ENCODE measurements at regions not wholly inside any gene's neighbourhood (a gene's known extent, or its start where the extent isn't known, plus 50 kb on each side); places are given as distances from the start of the nearest gene placed in this dataset.

DNA sequence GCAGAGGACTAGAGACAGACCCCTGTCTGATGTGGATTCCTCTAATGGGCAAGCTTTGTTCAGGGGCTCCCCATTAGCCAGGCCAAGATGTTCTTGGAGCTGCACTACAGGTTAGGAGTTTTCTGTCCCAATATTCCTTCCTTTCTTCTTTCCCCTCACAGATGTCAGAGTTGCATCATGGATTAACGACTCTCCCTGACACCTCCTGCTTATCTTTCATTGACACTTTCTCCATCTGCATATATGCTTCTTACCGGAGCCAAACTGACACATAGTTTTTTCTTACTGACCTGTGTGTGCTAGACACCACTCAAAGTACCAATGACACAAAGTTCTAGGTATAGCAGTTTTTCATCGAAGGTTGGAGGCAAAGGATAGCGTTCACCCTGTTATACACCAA is 228.6 kb upstream of the HCCS start:
- H3K56ac ChIP-seq (replicated peaks; ENCODE audit: insufficient read length, low read depth, low read length), result no peak overlapping the region
- no peak overlapping the region for H3K27ac ChIP-seq (ENCODE audit: low read depth, low read length)
- H3K27me3 ChIP-seq (replicated peaks in 1 of 4; ENCODE audit: control insufficient read depth in 3 of 4, extremely low read depth in 1 of 4, insufficient read depth in 3 of 4, low read length in 3 of 4), result no peaks in the 10 kb centered on the region
- POLR2A ChIA-PET (ENCODE audit: partially characterized antibody), result no interaction called here
- no peaks in the 10 kb centered on the region for H4K20me1 ChIP-seq (replicated peaks in 1 of 2; ENCODE audit: control insufficient read depth in 1 of 2, insufficient read depth in 2 of 2, low read length in 2 of 2)
- no peak overlapping the region for H3K14ac ChIP-seq (ENCODE audit: insufficient read length)
- WGBS, 2 experiments (ENCODE audit: extremely low coverage in 1 of 2, insufficient coverage in 1 of 2, insufficient read length in 1 of 2, insufficient replicate concordance in 2 of 2, low coverage in 1 of 2, low lambda C conversion rate in 2 of 2, missing lambda C conversion rate in 1 of 2), result 86% methylated on average over 4 of the region's 4 CpGs; no CpG with 5 or more reads in 1 of the 2 experiments
- no peak overlapping the region for H2AK5ac ChIP-seq (ENCODE audit: low read depth, low read length)
- H2BK12ac ChIP-seq (ENCODE audit: low read depth, low read length), result no peak overlapping the region
- no peaks in the 10 kb centered on the region for H3K23me2 ChIP-seq (ENCODE audit: low read depth, low read length)
- no peak overlapping the region for H4K8ac ChIP-seq (ENCODE audit: extremely low read depth, insufficient read depth, low read length)
- no peaks in the 10 kb centered on the region for H3K4me1 ChIP-seq (replicated peaks in 1 of 4; ENCODE audit: control insufficient read depth in 3 of 4, insufficient read depth in 4 of 4, low read length in 3 of 4)
- no peak overlapping the region for H2BK120ac ChIP-seq (replicated peaks; ENCODE audit: low read depth, low read length)
- no peak overlapping the region for H3K18ac ChIP-seq (ENCODE audit: extremely low read depth, low read length)
- H3K4ac ChIP-seq (replicated peaks; ENCODE audit: insufficient read length, low read depth, low read length), result no peak overlapping the region
- H3K9ac ChIP-seq (replicated peaks in 1 of 4; ENCODE audit: extremely low read depth in 1 of 4, low read depth in 3 of 4, low read length in 3 of 4), result no peak overlapping the region
- CTCF ChIA-PET (ENCODE audit: partially characterized antibody), result no interaction called here
- H2AFZ ChIP-seq (ENCODE audit: low read length), result no peak overlapping the region
- no peak overlapping the region for H4K91ac ChIP-seq (replicated peaks; ENCODE audit: insufficient read length, low read length)
- no peak overlapping the region for H2BK5ac ChIP-seq (ENCODE audit: low read depth, low read length)
- H3K4me2 ChIP-seq (ENCODE audit: insufficient read depth in 1 of 2, low read depth in 2 of 2, low read length in 2 of 2), result no peak overlapping the region
- H3K36me3 ChIP-seq (ENCODE audit: control insufficient read depth in 2 of 4, insufficient read depth in 4 of 4, low read length in 3 of 4), result no peaks in the 10 kb centered on the region
- H3K9me3 ChIP-seq (ENCODE audit: insufficient read depth in 2 of 2, low read depth in 1 of 2, low read length in 1 of 2), result no peaks in the 10 kb centered on the region
- H3K79me2 ChIP-seq (ENCODE audit: control insufficient read depth in 1 of 2, insufficient read depth in 2 of 2, low read length in 2 of 2), result no peaks in the 10 kb centered on the region
- H3K23ac ChIP-seq (ENCODE audit: insufficient read length), result no peak overlapping the region
- no peak overlapping the region for H2BK15ac ChIP-seq (ENCODE audit: low read length)
- no peak overlapping the region for H4K5ac ChIP-seq (ENCODE audit: insufficient read length, low read depth, low read length)
- H3K4me3 ChIP-seq (ENCODE audit: extremely low read depth in 1 of 4, insufficient read depth in 2 of 4, low read depth in 3 of 4, low read length in 4 of 4), result no peak overlapping the region
- no peak for FAIRE-seq
- no peaks in the 10 kb centered on the region for H3K79me1 ChIP-seq (ENCODE audit: low read depth, low read length)
- DNase-seq (ENCODE audit: low read depth in 1 of 2, low spot score in 2 of 2), result no peak
- H2BK20ac ChIP-seq (ENCODE audit: low read length), result no peak overlapping the region
- TF ChIP-seq NRF1 (IDR thresholded peaks at IDR 0.05; ENCODE audit: low read depth, low read length) (no peak), RXRA (IDR thresholded peaks at IDR 0.05; ENCODE audit: insufficient read depth, low read depth, low read length) (no peak), EGR1 (IDR thresholded peaks at IDR 0.05; ENCODE audit: borderline replicate concordance, low read depth, low read length) (no peak), TCF12 (IDR thresholded peaks at IDR 0.05; ENCODE audit: low read depth, low read length) (no peak), JUN (IDR thresholded peaks at IDR 0.05; ENCODE audit: low read depth, low read length) (no peak), CHD2 (IDR thresholded peaks at IDR 0.05; ENCODE audit: low read length) (no peak), FOSL1 (IDR thresholded peaks at IDR 0.05; ENCODE audit: insufficient read depth, low read depth, low read length) (no peak), TAF7 (optimal IDR thresholded peaks at IDR 0.05; ENCODE audit: borderline replicate concordance, low read depth, low read length) (no peak), SIRT6 (IDR thresholded peaks at IDR 0.05; ENCODE audit: low read length) (no peak), MAFK (IDR thresholded peaks at IDR 0.05; ENCODE audit: low read depth, low read length) (no peak), SUZ12 (IDR thresholded peaks at IDR 0.05; ENCODE audit: low read length) (no peak), SIX5 (IDR thresholded peaks at IDR 0.05; ENCODE audit: low read depth, low read length) (no peak), KDM5A (IDR thresholded peaks at IDR 0.05; ENCODE audit: low read length) (no peak), EP300 (IDR thresholded peaks at IDR 0.05; ENCODE audit: borderline replicate concordance in 1 of 2, low read depth in 2 of 2, low read length in 2 of 2) (no peak), NANOG (IDR thresholded peaks at IDR 0.05; ENCODE audit: insufficient read depth, low read depth, low read length, poor library complexity, severe bottlenecking) (no peak)
- TF ChIP-seq, protein P1, sequence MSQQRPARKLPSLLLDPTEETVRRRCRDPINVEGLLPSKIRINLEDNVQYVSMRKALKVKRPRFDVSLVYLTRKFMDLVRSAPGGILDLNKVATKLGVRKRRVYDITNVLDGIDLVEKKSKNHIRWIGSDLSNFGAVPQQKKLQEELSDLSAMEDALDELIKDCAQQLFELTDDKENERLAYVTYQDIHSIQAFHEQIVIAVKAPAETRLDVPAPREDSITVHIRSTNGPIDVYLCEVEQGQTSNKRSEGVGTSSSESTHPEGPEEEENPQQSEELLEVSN (IDR thresholded peaks at IDR 0.05), result no peak
